GM21423 (cell line): ENCODE measurements at regions not wholly inside any gene's neighbourhood (a gene's known extent, or its start where the extent isn't known, plus 50 kb on each side); places are given as distances from the start of the nearest gene placed in this dataset.

ENCODE experiments used
- ATAC-seq: cut with Tn5 transposase; IDR thresholded peaks from one replicate; pipeline ENCODE4 v1.9.1; 2021; ENCODE audit warnings: mild to moderate bottlenecking, moderate library complexity; ENCODE audit not compliant: unreplicated experiment

- ATAC-seq: no peak
Measured at GRCh38 chr1:88036345-88037014, 647.6 kb upstream of the PKN2 start.

GRCh38 chr1:88039240-88039639, 644.8 kb upstream of the PKN2 start:
- no peak for ATAC-seq

- no peak for ATAC-seq
Measured at GRCh38 chr1:88043834-88044233, 640.2 kb upstream of the PKN2 start.

- ATAC-seq: no peak
Measured at GRCh38 chr1:88052167-88052566, 631.9 kb upstream of the PKN2 start.

GRCh38 chr1:88053065-88053464, 631.0 kb upstream of the PKN2 start:
- no peak for ATAC-seq

GRCh38 chr1:88056881-88057280, 627.2 kb upstream of the PKN2 start:
- ATAC-seq: no peak

- ATAC-seq: no peak
Measured at GRCh38 chr1:88058205-88058604, 625.9 kb upstream of the PKN2 start.

GRCh38 chr1:88060112-88060673, 623.9 kb upstream of the PKN2 start:
- no peak for ATAC-seq

GRCh38 chr1:88060750-88061491, 623.2 kb upstream of the PKN2 start:
- no peak for ATAC-seq

GRCh38 chr1:88061492-88062177, 622.4 kb upstream of the PKN2 start:
- peak; percentile 69 for ATAC-seq

- no peak for ATAC-seq
Measured at GRCh38 chr1:88062650-88063153, 621.4 kb upstream of the PKN2 start.

GRCh38 chr1:88063605-88064004, 620.5 kb upstream of the PKN2 start:
- no peak for ATAC-seq

- no peak for ATAC-seq
Measured at GRCh38 chr1:88068407-88068960, 615.6 kb upstream of the PKN2 start.

GRCh38 chr1:88070956-88071355, 613.1 kb upstream of the PKN2 start:
- ATAC-seq: no peak

GRCh38 chr1:88074661-88075060, 609.4 kb upstream of the PKN2 start:
- no peak for ATAC-seq

- no peak for ATAC-seq
Measured at GRCh38 chr1:88075813-88076212, 608.3 kb upstream of the PKN2 start.

GRCh38 chr1:88079036-88079435, 605.0 kb upstream of the PKN2 start:
- ATAC-seq: no peak

- ATAC-seq: no peak
Measured at GRCh38 chr1:88080875-88081274, 603.2 kb upstream of the PKN2 start.

- no peak for ATAC-seq
Measured at GRCh38 chr1:88088481-88088880, 595.6 kb upstream of the PKN2 start.

- ATAC-seq: no peak
Measured at GRCh38 chr1:88089961-88090360, 594.1 kb upstream of the PKN2 start.

- no peak for ATAC-seq
Measured at GRCh38 chr1:88098881-88099280, 585.2 kb upstream of the PKN2 start.
